SU-DHL-6 (cell line): ENCODE measurements at regions not wholly inside any gene's neighbourhood (a gene's known extent, or its start where the extent isn't known, plus 50 kb on each side); places are given as distances from the start of the nearest gene placed in this dataset.

Experiments
- EZH2phosphoT487 ChIP-seq: fragments of 200-600 bp; sonication (generic), shearing (Covaris generic); conservative IDR thresholded peaks from 2 replicates; pipeline ENCODE4 v1.6.1; 2018; ENCODE audit warnings: mild to moderate bottlenecking, antibody characterized with exemption, low read length, moderate library complexity, mixed read lengths
- TF ChIP-seq, protein P1 (sequence below): fragments of 200-600 bp; sonication (generic); IDR thresholded peaks from one replicate; pipeline ENCODE4 v1.5.1; 2017; ENCODE audit warnings: antibody characterized with exemption, mild to moderate bottlenecking, low read length, moderate library complexity; ENCODE audit not compliant: insufficient read depth, poor library complexity, severe bottlenecking

DNA sequence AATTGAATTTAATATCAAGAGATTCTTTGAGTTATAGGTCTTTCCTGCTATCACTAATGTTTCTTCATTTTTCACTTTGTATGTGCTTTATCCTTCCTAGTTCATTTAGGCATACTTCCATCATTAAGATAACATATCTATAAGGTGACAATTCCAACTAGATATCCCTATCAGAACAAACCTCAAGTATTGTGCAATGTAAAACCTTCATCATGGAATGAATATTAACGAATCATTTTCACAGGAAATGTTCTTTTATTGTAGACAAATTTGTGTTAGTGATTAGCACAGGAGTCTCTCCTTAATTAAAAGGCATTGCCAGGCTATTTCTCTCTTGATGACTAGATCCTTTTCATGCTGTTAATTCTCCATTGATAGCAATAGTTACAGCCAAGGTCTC lies 236.5 kb upstream of the MME start:
- TF ChIP-seq, protein P1, sequence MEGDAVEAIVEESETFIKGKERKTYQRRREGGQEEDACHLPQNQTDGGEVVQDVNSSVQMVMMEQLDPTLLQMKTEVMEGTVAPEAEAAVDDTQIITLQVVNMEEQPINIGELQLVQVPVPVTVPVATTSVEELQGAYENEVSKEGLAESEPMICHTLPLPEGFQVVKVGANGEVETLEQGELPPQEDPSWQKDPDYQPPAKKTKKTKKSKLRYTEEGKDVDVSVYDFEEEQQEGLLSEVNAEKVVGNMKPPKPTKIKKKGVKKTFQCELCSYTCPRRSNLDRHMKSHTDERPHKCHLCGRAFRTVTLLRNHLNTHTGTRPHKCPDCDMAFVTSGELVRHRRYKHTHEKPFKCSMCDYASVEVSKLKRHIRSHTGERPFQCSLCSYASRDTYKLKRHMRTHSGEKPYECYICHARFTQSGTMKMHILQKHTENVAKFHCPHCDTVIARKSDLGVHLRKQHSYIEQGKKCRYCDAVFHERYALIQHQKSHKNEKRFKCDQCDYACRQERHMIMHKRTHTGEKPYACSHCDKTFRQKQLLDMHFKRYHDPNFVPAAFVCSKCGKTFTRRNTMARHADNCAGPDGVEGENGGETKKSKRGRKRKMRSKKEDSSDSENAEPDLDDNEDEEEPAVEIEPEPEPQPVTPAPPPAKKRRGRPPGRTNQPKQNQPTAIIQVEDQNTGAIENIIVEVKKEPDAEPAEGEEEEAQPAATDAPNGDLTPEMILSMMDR: no peak
- no peak for TF ChIP-seq EZH2phosphoT487
